GM19324 (cell line): ENCODE measurements at regions not wholly inside any gene's neighbourhood (a gene's known extent, or its start where the extent isn't known, plus 50 kb on each side); places are given as distances from the start of the nearest gene placed in this dataset.
"Not testable (repeated sequence)": the region's sequence is repeated elsewhere in the genome, so short reads cannot be mapped to it uniquely, and the experiment has no call there.

ENCODE experiments used
- ATAC-seq: cut with Tn5 transposase; IDR thresholded peaks from one replicate; pipeline ENCODE4 v1.9.1; 2021; ENCODE audit warnings: mild to moderate bottlenecking, moderate library complexity; ENCODE audit not compliant: unreplicated experiment, low FRiP score

GRCh38 chr2:129565551-129566109, 413.8 kb upstream of the RAB6C start:
- no peak for ATAC-seq

DNA sequence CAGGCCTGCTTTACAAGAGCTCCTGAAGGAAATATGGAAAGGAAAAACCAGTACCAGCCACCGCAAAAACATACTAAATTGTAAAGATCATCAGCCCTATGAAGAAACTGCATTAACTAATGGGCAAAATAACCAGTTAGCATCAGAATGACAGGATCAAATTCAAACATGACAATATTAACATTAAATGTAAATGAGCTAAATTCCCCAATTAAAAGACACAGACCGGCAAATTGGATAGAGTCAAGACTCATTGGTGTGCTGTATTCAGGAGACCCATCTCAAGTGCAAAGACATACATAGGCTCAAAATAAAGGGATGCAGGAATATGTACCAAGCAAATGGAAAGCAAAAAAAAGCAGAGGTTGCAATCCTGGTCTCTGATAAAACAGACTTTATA, 408.7 kb upstream of the RAB6C start:
- not testable (repeated sequence) for ATAC-seq

DNA sequence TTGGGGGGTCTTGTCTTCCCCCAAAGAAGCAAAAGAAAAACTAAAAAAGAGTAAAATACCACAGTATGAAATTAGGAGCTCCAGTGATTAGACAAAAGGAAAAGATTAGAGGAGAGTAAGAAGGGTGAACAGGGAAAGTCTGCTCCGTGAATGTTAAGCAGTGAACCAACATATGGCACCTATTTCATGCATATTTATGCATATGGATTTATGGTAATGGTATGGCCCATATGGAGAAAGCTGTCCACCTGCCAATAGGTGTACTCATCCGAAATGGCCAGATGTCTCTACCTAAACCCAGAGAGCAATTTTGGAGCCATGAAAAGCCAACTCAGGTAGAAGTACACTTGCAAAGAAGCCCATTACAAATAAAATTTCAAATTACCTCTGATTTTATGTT, 404.0 kb upstream of the RAB6C start:
- no peak for ATAC-seq

DNA sequence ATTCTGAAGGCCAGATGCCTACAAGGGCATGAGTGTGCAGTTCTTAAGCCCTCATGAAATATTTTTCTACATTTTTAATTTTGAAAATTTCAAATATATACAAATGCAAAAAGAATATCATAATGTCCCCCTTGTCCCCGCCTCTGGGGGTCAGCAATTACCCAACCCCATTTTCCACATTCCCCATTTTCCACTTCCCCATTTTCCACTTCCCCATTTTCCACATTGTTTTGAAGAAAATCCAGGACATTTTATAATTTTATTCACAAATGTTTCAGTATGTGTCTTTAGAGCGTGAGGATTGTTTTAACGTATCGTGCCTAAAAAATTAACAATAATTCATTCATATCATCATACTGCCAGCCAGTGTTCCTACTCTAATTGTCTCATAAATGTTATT, 403.6 kb upstream of the RAB6C start:
- no peak for ATAC-seq

DNA sequence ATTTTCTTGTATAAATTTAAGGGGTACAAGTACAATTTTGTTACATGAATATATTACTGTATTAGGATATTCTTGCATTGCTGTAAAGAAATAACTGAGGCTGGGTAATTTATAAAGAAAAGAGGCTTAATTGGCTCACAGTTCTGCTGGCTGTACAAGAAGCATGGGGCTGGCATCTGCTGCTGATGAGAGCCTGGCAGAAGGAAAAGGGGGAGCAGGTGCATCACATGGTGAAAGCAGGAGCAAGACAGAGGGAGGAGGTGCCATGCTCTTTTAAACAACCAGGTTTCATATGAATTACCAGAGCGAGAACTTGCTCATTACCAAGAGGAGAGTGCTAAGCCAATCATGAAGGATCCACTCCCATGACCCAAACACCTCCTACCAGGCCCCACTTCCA, 399.5 kb upstream of the RAB6C start:
- no peak for ATAC-seq

- no peak for ATAC-seq
Measured at GRCh38 chr2:129585760-129586159, 393.7 kb upstream of the RAB6C start.

- ATAC-seq, result no peak
Measured at GRCh38 chr2:129587426-129588064, 391.9 kb upstream of the RAB6C start.

DNA sequence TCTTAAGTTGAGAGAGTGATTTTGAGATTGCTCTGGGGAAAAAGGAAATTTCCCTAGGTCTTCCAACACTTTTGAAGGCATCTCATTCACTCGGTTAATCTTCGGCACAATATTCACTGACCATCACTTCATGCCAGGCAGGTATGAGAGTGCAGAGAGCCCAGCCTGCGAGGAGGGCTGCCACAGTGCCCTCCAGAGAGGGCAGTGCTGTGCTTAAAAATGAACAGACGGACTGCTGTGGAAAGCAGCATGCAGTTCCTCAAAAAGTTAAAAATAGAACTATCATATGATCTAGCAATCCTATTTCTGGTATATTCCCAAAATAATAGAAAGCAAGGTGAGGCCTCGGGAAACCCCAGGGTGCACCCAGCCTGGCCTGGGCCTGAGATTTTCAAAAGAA, 374.9 kb upstream of the RAB6C start:
- no peak for ATAC-seq

DNA sequence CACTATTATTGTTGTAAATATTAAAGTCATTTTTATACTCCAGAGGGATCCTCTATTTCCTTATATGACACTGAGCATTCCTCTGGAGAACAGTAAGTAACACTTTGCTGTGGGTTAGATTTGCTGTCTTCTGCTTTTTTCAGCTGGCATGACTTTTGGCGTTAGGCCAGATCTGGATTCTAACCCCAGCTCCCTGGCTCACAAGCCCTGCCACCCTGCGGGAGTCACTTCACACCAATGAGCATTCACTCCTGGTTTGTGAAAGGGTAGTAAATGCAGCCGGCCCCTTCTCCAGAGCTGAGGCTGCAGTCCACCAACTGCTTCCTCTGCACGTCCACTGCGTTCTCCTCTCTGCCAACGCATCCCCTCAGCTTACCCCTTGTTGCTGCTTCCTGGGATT, 373.8 kb upstream of the RAB6C start:
- no peak for ATAC-seq

GRCh38 chr2:129606496-129607270, 372.8 kb upstream of the RAB6C start:
- no peak for ATAC-seq

GRCh38 chr2:129609224-129609623, 370.2 kb upstream of the RAB6C start:
- ATAC-seq, result no peak

GRCh38 chr2:129610766-129611165, 368.7 kb upstream of the RAB6C start:
- ATAC-seq, result no peak

DNA sequence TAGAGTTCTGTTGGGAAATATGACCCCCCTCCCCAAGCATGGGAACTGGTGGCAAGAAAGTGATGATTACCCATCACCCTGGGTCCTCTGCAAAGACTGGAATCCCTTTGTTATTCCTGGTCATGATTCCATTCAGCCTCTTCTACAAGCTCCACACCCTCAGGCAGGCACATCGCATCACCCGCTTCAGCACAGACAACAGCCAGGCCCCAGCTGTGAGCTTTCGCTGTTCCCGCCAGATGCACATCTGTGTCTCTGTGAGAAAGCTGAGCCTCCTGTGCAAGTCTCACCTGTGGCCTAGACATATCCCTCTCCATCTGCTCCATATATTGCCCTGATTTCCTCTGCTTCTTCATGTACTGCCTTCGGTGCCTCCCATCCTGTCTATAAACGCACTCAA, 368.0 kb upstream of the RAB6C start:
- ATAC-seq, result no peak

GRCh38 chr2:129619471-129619870, 360.0 kb upstream of the RAB6C start:
- ATAC-seq, result no peak

GRCh38 chr2:129620411-129620810, 359.1 kb upstream of the RAB6C start:
- no peak for ATAC-seq

- ATAC-seq, result no peak
Measured at GRCh38 chr2:129623783-129624182, 355.7 kb upstream of the RAB6C start.

GRCh38 chr2:129627437-129627836, 352.0 kb upstream of the RAB6C start:
- no peak for ATAC-seq

GRCh38 chr2:129636692-129637091, 342.8 kb upstream of the RAB6C start:
- no peak for ATAC-seq

DNA sequence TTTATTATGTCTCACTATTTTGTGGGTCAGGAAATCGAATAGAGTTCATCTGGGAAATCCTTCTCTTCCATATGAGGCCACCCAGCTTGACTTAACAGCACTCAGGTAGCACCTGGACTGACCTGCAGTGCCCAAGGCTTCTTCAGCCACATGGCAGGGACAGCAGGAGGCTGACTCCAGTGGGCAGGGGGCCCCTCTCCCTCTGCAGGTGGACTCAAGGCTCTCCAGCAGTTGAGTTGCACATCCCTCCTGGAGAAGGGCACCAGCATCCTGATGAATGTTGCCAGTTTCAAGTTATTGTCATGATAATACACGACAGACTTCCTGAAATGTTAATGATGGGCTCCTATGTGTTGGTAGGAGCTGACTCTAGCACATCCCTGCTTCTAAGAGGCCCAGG, 338.1 kb upstream of the RAB6C start:
- no peak for ATAC-seq

- ATAC-seq, result no peak
Measured at GRCh38 chr2:129642526-129643043, 336.9 kb upstream of the RAB6C start.

- ATAC-seq, result no peak
Measured at GRCh38 chr2:129645335-129645734, 334.1 kb upstream of the RAB6C start.

DNA sequence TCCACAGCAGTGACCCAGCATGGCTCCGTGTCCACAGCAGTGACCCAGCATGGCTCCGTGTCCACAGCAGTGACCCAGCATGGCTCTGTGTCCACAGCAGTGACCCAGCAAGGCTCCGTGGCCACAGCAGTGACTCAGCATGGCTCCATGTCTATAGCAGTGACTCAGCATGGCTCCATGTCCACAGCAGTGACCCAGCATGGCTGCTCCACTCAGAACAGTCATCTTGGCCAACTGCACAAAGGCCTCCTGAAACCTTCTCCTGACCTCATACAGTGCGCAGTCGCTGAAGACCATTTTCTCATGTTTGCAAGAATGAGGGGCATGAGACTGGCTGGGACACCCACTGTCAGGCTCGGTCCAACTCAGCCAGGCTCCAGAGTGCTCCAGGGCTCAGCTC, 333.4 kb upstream of the RAB6C start:
- ATAC-seq, result no peak
